Fibroblast of lung (primary cell): ENCODE measurements at regions not wholly inside any gene's neighbourhood (a gene's known extent, or its start where the extent isn't known, plus 50 kb on each side); places are given as distances from the start of the nearest gene placed in this dataset.

Source experiments
- DNase-seq, 2 donors: peaks; one replicate each; pipeline versions ENCODE4 v3.0.0 to v3.0.0-alpha.2; 2010; ENCODE audit warnings: low read depth in 2 of 2
- H2AFZ ChIP-seq: 2 replicates; pipeline ENCODE4 v1.5.1; 2012; ENCODE audit warnings: low read length, control low read depth, inconsistent platforms
- H3K27ac ChIP-seq: 2 replicates; pipeline ENCODE4 v1.5.1; 2011; ENCODE audit warnings: low read length, control low read depth; ENCODE audit not compliant: insufficient read depth
- H3K27me3 ChIP-seq: 2 replicates; pipeline ENCODE4 v1.5.1; 2011; ENCODE audit warnings: mild to moderate bottlenecking, low read length; ENCODE audit not compliant: control insufficient read depth, insufficient read depth
- H3K36me3 ChIP-seq: 2 replicates; pipeline ENCODE4 v1.5.1; 2011; ENCODE audit warnings: low read length; ENCODE audit not compliant: control insufficient read depth, insufficient read depth
- H3K4me1 ChIP-seq: 2 replicates; pipeline ENCODE4 v1.5.1; 2011; ENCODE audit warnings: low read length; ENCODE audit not compliant: control insufficient read depth, insufficient read depth; ENCODE audit errors: extremely low read depth
- H3K4me2 ChIP-seq: 2 replicates; pipeline ENCODE4 v1.5.1; 2011; ENCODE audit warnings: low read length, control low read depth; ENCODE audit not compliant: insufficient read depth; ENCODE audit errors: extremely low read depth
- H3K4me3 ChIP-seq, 4 experiments: fragments of 200-600 bp in 1 of 4; sonication (generic) in 1 of 4; replicated peaks in 1 of 4; 2 replicates each; pipeline ENCODE4 v1.5.1; 2011 to 2016; ENCODE audit warnings: low read length in 4 of 4, low read depth in 3 of 4, mild to moderate bottlenecking in 3 of 4, control low read depth in 2 of 4, inconsistent platforms in 1 of 4, mixed read lengths in 1 of 4; ENCODE audit not compliant: insufficient read depth in 1 of 4; ENCODE audit errors: control extremely low read depth in 1 of 4
- H3K79me2 ChIP-seq: 2 replicates; pipeline ENCODE4 v1.5.1; 2012; ENCODE audit warnings: mild to moderate bottlenecking, low read length, inconsistent platforms; ENCODE audit not compliant: control insufficient read depth, insufficient read depth
- H3K9ac ChIP-seq: 2 replicates; pipeline ENCODE4 v1.5.1; 2011; ENCODE audit warnings: mild to moderate bottlenecking, low read length, control low read depth; ENCODE audit not compliant: insufficient read depth
- H3K9me3 ChIP-seq: 2 replicates; pipeline ENCODE4 v1.5.1; 2012; ENCODE audit warnings: low read depth, low read length; ENCODE audit not compliant: control insufficient read depth, insufficient read depth
- H4K20me1 ChIP-seq: 2 replicates; pipeline ENCODE4 v1.5.1; 2011; ENCODE audit warnings: low read length; ENCODE audit not compliant: control insufficient read depth, insufficient read depth; ENCODE audit errors: extremely low read depth
- CTCF ChIP-seq, 2 donors: IDR thresholded peaks in 1 of 2; conservative IDR thresholded peaks in 1 of 2; 1 replicate in 1 of 2; 2 replicates in 1 of 2; pipeline ENCODE4 v1.5.1; 2011 to 2012; ENCODE audit warnings: low read length in 2 of 2, control low read depth in 1 of 2, inconsistent platforms in 1 of 2, low read depth in 1 of 2, mild to moderate bottlenecking in 1 of 2
- EZH2 ChIP-seq: IDR thresholded peaks from 2 replicates; pipeline ENCODE4 v1.5.1; 2012; ENCODE audit warnings: low read length, control low read depth, mild to moderate bottlenecking; ENCODE audit errors: missing control alignments

DNA sequence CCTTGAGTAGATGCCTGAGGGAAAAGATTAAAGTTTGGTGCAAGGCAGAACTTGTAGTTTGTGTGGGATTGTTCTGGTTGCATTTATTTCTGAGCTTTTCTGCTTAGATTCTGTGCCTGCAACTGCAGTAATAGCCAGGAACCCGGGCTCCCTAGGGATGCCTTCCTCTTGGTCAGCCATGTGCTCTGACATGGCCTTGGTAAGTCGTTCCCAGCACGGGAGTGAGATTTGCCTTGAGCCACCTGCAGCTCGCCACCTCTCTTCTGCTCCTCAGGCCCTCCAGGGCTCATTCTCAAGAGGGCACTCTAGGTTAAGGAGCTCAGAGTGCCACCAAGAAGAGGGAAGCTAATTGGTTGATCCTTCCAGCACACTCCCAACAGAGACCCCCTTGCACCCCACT is 350.6 kb upstream of the MKI67 start:
- Histone ChIP-seq H3K79me2 (no peaks in the 10 kb centered on the region), H3K9me3 (no peaks in the 10 kb centered on the region), H3K36me3 (no peaks in the 10 kb centered on the region), H3K27ac (no peak overlapping the region), H3K4me2 (no peak overlapping the region), H3K4me1 (no peaks in the 10 kb centered on the region), H3K9ac (no peak overlapping the region), H2AFZ (no peak overlapping the region), H3K4me3 (no peak overlapping the region), H4K20me1 (no peaks in the 10 kb centered on the region), H3K27me3 (no peaks in the 10 kb centered on the region)
- no peak for DNase-seq
- TF ChIP-seq CTCF (conservative IDR thresholded peaks at IDR 0.05 in 1 of 2, IDR thresholded peaks at IDR 0.05 in 1 of 2; ENCODE audit: low read depth in 1 of 2, low read length in 2 of 2) (no peak), EZH2 (no peak)

GRCh38 chr10:128480601-128481000 is 354.4 kb upstream of the MKI67 start:
- Histone ChIP-seq H3K79me2 (no peaks in the 10 kb centered on the region), H3K4me3 (no peak overlapping the region), H4K20me1 (no peaks in the 10 kb centered on the region), H2AFZ (no peak overlapping the region), H3K4me2 (no peak overlapping the region), H3K27me3 (no peaks in the 10 kb centered on the region), H3K4me1 (no peaks in the 10 kb centered on the region), H3K9me3 (no peaks in the 10 kb centered on the region), H3K36me3 (no peaks in the 10 kb centered on the region), H3K27ac (no peak overlapping the region), H3K9ac (no peak overlapping the region)
- DNase-seq: no peak
- TF ChIP-seq CTCF (conservative IDR thresholded peaks at IDR 0.05 in 1 of 2, IDR thresholded peaks at IDR 0.05 in 1 of 2; ENCODE audit: low read depth in 1 of 2, low read length in 2 of 2) (no peak), EZH2 (no peak)

DNA sequence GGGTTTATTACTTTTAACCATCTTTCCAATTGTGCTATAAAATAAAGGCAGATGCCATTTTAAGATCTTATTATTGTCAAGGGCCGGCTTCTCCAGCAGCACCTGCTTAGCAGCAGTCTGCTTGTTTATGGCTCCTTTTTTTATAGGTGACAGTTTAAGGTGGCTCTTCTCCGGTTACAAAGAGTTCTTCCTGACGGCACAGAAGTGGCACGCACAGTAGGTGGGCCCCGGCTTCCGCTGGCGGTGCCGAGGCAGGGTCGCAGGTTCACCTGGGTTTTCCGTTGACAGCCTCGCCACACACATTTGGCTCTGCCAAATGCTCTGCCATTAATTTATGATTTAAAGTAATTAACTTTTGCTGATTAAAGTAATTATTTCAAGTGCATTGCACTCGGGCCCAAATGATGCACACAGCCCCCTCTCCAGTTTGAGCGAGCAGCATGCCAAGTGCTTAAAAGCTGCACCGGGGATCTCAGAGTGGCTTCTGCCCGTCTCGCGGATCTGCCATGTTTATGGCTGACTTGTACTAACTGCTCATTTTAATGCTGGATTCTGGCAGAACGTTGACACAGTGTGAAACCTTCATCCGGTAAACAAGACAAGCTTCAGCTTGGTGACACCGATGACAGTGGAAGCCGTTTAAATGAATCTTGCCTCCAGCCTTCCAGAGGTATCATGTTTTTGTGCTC is 355.1 kb upstream of the MKI67 start:
- Histone ChIP-seq H3K27ac (no peak overlapping the region), H3K4me3 (no peak overlapping the region), H3K36me3 (no peaks in the 10 kb centered on the region), H2AFZ (no peak overlapping the region), H3K27me3 (no peaks in the 10 kb centered on the region), H3K79me2 (no peaks in the 10 kb centered on the region), H3K9me3 (no peaks in the 10 kb centered on the region), H4K20me1 (no peaks in the 10 kb centered on the region), H3K4me2 (no peak overlapping the region), H3K4me1 (no peaks in the 10 kb centered on the region), H3K9ac (no peak overlapping the region)
- TF ChIP-seq CTCF (conservative IDR thresholded peaks at IDR 0.05 in 1 of 2, IDR thresholded peaks at IDR 0.05 in 1 of 2; ENCODE audit: low read depth in 1 of 2, low read length in 2 of 2) (no peak), EZH2 (no peak)
- DNase-seq: no peak
